Endothelial cell of umbilical vein (primary cell): ENCODE measurements at regions not wholly inside any gene's neighbourhood (a gene's known extent, or its start where the extent isn't known, plus 50 kb on each side); places are given as distances from the start of the nearest gene placed in this dataset.

Source experiments
- EZH2 ChIP-seq: IDR thresholded peaks from 2 replicates; pipeline ENCODE4 v1.6.1; 2012; ENCODE audit warnings: borderline replicate concordance, low read depth, mild to moderate bottlenecking, moderate library complexity, low read length, inconsistent platforms; ENCODE audit not compliant: severe bottlenecking
- POLR2A ChIP-seq: IDR thresholded peaks from 2 replicates; pipeline ENCODE4 v1.6.1; 2012; ENCODE audit warnings: low read depth, mild to moderate bottlenecking, control low read depth, low read length
- POLR2AphosphoS5 ChIP-seq: IDR thresholded peaks from 2 replicates; pipeline ENCODE4 v1.6.1; 2012; ENCODE audit warnings: low read depth, mild to moderate bottlenecking, control low read depth, low read length, moderate library complexity; ENCODE audit not compliant: insufficient read depth
- TF ChIP-seq, protein P1 (sequence below), 2 donors: IDR thresholded peaks; 1 replicate in 1 of 2; 2 replicates in 1 of 2; pipeline ENCODE4 v1.5.1; 2011; ENCODE audit warnings: low read length in 2 of 2, mild to moderate bottlenecking in 2 of 2, moderate library complexity in 2 of 2, control low read depth in 1 of 2, inconsistent platforms in 1 of 2, low read depth in 1 of 2; ENCODE audit not compliant: insufficient read depth in 1 of 2; ENCODE audit errors: extremely low read depth in 1 of 2
- TF ChIP-seq, protein P2 (sequence below): IDR thresholded peaks from 2 replicates; pipeline ENCODE4 v1.6.1; 2011; ENCODE audit not compliant: insufficient read depth, insufficient read length

DNA sequence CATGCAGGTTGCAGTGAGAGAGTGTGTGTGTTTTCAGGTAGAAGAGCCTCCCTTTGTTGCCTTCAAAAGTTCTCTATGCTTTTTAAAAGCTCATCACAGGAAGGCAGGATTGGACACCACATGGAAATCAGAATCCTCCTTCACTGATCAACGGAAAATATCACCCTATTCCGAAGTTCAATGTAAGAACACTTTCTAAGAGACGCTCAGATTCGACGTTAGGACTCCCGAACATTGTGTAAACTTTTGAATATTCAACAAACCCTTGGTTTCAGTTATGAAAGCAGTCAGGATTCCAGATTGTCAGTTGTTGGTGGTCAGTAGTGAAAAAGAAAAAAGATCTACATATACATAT is 561.4 kb upstream of the ID2 start:
- TF ChIP-seq POLR2A (no peak), EZH2 (no peak), POLR2AphosphoS5 (no peak)
- TF ChIP-seq, protein P1, sequence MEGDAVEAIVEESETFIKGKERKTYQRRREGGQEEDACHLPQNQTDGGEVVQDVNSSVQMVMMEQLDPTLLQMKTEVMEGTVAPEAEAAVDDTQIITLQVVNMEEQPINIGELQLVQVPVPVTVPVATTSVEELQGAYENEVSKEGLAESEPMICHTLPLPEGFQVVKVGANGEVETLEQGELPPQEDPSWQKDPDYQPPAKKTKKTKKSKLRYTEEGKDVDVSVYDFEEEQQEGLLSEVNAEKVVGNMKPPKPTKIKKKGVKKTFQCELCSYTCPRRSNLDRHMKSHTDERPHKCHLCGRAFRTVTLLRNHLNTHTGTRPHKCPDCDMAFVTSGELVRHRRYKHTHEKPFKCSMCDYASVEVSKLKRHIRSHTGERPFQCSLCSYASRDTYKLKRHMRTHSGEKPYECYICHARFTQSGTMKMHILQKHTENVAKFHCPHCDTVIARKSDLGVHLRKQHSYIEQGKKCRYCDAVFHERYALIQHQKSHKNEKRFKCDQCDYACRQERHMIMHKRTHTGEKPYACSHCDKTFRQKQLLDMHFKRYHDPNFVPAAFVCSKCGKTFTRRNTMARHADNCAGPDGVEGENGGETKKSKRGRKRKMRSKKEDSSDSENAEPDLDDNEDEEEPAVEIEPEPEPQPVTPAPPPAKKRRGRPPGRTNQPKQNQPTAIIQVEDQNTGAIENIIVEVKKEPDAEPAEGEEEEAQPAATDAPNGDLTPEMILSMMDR (IDR thresholded peaks at IDR 0.05; ENCODE audit: extremely low read depth in 1 of 2, insufficient read depth in 1 of 2, low read depth in 1 of 2, low read length in 2 of 2) = no peak
- TF ChIP-seq, protein P2, sequence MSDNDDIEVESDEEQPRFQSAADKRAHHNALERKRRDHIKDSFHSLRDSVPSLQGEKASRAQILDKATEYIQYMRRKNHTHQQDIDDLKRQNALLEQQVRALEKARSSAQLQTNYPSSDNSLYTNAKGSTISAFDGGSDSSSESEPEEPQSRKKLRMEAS = no peak
